HG03135 (cell line): ENCODE measurements at regions not wholly inside any gene's neighbourhood (a gene's known extent, or its start where the extent isn't known, plus 50 kb on each side); places are given as distances from the start of the nearest gene placed in this dataset.

Experiments used
- ATAC-seq: cut with Tn5 transposase; IDR thresholded peaks from one replicate; pipeline ENCODE4 v1.9.1; 2021; ENCODE audit warnings: mild to moderate bottlenecking, moderate library complexity; ENCODE audit not compliant: unreplicated experiment

DNA sequence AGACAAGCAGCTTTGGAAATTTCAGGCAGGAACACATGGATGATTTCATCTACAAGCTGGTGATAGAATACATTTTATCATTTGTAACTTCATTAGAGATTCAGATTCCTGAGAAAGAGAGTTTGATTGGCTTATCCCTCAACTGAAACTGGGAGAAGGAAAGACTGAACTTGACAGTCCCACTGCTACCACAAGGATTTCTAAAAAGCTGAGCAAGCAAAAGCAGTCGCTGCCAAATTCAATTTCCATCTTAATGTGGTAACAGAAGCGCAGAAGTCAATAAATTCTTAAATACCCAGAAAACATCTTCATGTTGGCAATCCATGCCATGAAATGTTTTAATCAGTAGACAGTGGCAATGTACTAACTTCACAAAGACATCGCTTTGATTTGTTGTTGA is 172.1 kb upstream of the DACH1 start:
- no peak for ATAC-seq

DNA sequence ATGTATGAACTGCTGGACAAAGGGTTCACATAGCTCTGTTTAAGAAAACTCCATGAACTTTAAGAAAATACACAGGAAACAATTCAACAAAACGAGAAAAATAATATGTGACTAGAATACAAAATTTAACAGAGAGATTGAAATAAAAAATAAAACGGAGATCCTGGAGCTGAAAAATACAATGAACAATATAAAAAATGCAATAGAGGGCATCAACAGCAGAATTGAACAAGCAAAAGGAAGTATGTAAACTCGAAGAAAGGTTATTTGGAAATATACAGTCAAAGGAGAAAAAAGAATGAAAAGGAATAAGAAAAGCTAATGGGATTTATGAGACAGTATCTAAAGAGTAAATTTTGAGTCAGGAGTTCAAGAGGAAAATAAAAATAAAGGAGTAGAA is 163.0 kb upstream of the DACH1 start:
- no peak for ATAC-seq

DNA sequence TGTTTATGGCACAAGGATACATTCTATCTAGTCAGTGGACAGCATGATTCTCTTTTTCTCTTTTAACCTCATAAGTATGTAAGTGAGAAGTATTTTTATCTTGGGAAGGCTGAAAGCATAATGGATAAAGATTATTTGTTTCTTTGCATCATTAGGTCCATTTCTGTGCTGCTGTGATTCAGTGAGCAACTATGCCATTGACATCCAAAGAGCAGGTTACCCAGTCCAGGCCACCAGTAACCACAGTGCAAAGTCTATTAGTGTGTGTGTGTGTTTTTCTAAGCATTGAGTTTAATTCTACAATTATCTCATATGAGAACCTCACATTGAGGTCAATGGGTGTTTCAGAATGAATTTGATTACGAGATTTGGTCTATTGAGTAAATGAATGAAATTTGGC is 158.8 kb upstream of the DACH1 start:
- no peak for ATAC-seq

DNA sequence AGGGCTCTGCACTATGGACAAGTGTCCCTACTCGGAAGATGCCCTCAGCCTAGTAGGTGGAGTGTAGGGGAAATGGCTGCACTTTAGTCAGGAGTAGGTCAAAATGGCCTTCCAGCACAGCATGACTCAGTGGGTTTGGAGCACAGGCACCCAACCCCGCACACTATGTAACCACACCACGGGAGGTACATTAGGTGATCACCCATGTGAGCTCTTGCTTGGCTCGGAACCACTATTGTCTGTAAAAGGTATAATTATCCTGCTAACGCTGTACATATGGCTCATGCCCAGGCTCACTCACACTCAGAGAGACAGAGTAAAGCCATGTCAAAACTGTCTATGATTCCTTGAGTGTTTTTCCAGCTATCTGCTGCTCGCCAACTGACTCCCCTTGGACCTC is 156.9 kb upstream of the DACH1 start:
- ATAC-seq = no peak

DNA sequence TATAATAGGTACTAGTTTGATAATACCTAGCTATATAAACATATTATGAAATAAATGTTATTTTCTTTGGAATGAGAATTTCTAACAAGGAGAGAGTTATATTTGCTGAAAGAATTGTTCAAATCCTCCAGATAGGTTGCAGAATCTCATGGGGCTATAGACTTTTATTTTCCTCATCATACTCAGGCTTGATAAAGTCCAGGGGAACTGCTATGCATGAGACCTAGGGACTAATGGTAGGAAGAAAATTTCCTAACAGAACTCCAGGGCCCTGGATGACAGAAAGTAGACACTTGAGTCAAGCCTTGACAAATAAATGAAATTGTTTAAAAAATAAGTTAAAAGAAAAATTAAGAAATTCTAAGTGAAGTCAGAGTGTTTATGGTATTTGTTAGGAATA is 138.5 kb upstream of the DACH1 start:
- no peak for ATAC-seq

DNA sequence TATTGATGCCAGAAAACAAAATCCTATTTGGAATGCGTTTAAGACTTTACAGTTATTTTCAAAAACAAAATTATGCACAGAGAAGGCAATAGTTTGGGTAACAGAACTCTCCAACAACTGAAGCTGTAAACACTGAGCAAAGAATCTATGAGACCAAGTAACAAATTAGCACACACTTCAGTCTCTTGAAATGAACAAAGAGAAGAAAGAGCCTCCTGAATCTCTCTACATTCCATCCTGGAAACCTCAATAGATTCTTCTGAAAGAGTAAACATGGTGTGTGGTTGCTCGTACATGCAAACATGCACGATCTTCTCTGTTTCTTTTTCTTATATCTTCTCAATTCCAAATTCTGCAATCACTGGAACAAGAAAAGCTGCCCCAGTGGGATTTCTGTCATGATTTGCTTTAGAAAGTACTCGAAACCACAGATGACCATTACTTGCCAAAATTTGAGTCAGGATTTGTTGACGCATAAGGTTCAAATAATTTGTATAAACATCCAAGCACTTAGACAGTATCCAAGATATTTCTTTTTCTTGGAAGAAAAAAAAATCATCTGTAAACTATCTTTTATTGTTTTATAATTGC is 137.9 kb upstream of the DACH1 start:
- no peak for ATAC-seq

DNA sequence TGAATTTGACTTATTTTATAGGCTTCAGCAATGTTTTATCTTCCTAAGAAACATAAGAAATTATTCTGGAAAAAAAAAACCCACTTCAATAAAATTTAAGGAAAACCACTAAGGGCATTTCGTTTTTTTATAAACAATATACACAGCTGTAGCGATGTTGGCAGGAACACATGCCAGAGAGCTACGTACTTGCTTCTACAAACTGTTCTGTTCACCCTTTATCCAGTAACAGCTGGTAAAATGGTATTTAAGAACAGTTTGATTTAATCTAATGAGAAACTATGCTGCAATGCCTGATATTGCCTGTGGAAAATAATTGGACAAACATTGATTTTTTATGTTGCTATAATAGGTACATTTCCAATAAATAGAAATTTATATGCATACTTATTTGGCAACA is 137.2 kb upstream of the DACH1 start:
- no peak for ATAC-seq

DNA sequence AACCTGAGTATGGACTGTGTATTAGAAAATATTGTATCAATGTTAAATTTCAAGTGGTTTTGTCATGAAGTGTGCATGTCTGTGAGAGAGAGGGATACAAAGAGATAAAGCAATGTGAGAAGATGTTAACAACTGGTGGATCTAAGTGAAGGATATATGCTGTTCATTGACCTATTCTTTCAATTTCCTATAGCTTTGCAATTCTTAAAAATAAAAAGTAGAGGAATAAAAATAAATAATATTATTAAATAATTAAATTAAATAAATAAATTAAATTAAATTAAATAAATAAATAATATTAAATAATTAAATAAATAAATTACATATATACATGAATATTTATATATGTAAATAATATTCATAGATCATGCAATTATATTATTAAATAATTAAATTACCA is 131.2 kb upstream of the DACH1 start:
- ATAC-seq = no peak

DNA sequence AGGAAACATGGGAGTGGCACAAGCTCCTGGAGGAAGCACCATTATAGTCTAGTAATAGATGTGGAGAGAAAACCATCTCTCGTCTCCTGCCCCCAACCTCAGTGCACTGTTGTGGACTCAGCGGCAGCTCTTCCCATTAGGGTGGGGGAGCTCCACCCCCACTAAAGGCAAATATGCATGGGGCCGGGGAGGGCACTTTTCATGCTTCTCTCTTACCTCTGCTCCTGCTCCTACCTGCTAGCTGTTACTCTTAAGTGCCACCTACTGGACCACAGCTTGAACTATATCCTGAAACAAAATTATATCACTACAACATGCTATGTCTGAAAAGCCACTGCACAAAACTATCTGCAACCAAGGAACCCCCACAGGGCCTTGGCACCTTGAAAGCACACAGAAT is 112.6 kb upstream of the DACH1 start:
- ATAC-seq = no peak

DNA sequence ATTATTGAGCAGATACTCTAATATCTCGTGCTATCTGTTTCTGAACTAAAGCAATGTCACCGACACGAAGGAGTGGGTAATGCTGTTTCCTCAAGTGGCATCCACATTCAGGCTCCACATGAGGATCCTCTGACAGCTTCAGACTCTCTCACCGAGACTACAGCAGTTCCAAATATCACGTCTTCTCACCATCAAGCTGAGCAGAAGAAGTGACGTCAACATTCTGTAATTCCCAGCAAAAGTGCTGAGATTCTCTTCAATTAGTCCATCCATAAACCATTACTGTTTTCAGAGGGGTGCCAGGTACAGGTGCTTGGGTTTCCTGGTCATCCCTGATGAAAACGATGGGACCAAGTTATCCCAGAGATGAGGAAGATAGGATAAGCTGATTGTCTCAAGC is 110.0 kb upstream of the DACH1 start:
- no peak for ATAC-seq

DNA sequence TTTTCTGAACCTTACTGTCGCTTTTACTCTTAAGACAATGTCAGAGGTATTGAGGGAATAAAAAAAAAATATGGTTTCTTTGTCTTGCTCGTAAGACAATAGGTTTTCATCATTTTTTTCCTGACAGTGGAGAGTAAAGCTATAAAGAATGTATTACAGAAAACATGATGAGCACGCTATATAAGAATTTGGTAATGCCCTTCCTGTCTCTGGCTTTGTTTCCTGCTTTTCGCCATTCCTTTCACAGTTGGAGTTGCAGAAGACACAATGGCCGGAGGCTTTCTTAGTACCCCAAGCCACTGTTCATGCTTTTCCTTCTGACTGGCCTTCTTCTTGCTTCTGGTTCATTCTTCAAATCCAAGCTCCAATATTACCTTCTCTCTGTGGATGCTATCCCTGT is 101.0 kb upstream of the DACH1 start:
- ATAC-seq = no peak

DNA sequence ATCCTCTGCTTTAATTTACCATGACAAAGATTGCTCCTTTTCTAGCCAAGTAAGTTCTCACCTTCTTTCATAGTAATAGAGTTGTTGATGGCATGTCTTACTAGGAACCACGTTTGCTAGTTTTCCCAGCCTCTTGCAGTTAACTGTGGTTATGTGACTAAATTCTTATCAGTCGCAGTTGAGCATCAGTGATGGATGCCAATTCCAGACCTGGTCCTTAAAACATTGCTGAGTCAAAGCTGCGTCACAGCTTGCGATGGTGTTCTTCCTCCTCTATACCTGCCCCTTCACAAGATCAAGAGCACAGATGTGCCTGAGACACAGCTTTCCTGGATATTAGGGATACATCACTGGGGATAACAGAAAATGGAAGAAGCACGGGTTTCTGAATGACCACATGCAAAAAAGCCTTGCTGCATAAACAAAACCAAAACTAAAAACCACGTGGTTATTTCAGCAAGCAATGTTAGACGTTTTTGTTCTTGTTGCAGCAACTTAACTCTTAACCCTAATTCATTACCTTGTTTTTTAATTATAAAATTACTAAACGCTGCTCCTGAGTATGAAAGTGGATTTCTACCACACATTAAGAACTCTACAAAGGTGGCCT is 97.6 kb upstream of the DACH1 start:
- ATAC-seq = no peak

DNA sequence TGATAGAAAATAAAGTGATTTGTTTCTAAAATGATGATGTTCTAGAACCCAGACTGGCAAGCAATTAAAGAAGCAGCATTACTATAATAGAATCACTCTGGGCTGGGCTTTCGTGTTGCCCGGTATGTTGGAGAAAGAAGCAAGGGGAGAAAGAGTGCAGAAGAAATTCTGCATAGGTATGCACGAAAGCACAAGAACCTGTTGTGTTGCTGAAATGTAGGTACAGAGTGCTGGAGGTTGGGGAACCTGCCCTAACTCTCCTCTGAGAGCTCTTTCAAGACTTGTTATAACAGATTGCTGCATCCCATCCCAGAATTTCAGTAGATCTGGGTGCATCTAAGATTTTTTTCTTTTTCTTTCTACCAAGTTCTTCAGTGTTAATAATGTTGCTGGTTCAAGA is 95.7 kb upstream of the DACH1 start:
- ATAC-seq = no peak

DNA sequence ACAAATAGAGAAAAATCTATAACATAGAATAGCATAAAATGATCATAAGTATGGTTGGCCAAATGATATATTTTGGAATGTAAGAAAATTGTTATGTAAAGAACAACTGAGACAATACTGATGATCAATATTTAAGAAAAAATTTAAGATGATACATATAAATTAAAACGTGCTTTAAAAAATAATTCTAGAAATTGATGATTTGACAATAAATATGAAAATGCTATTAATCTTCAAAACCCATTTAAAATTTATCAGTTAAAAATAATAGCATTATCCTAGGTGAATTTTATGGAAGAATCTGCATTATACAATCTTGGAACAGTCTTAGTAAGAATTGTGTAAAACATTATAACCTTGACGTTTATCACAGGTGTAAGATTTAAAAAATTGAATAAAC is 95.1 kb upstream of the DACH1 start:
- ATAC-seq = no peak

DNA sequence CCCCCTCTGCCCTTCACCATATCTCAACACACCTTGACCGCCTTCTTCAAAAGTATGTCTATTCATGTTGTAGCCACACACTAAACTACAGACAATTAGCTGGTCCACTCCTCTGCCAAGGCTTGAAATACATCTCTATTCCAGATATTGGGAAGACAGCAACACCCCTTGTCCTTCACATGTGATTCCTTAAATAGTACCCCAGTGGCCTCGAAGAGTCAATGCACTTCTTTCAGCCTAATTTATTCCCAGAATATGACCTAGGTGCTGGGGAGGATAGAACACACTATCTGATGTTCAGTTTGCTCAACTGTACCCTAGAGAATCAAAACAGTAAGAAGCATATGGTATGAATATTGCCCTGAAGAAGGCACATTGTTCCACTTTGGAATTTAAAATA is 82.4 kb upstream of the DACH1 start:
- ATAC-seq = no peak

DNA sequence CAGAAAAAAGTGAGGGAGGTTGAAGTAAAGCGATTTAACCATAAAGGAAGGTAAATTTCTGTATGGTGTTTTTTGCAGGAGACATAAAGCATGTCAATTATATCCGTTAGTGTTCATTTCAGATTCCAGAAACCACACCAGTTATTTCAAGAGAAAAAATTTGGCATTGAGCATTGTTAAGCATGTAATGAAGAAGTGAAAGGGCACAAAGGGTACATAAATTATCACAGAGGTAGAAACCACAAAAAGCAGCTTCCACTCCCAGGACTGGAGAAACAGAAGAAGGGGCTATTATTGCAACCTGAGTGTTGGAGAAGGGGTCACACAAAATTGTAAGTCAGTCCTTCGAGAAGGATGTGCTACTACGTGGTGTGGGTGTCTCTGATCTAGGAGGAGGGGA is 72.2 kb upstream of the DACH1 start:
- no peak for ATAC-seq

DNA sequence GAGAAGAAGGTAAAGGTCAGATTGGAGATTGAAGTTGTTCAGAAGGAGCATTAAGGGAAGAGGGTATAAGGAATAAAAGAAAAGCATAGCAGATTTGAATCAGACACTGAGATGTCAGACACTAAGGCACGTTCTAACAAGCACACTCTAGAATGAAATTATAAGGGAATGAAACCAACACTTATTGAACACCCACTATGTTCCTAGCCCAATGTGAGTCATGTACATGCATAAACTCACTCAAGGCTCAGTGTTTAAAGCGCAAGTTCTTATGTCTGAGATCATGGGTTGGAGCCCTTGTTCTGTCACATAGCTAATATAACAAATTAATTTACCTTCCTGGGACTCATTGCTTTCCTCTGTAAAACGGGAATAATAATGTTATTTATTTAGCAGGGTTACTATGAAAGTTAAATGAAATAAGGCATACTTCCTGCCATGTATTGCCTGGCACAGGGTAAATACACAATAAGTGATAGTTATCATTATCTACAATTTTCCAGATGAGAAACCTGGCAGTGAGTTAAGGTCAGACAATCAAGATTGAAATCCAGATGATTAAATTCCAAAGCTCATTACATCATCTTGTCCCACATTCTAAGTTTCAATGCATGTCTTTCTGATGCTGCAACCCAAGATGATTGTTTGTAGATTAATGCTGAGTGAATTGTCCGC is 68.3 kb upstream of the DACH1 start:
- no peak for ATAC-seq

DNA sequence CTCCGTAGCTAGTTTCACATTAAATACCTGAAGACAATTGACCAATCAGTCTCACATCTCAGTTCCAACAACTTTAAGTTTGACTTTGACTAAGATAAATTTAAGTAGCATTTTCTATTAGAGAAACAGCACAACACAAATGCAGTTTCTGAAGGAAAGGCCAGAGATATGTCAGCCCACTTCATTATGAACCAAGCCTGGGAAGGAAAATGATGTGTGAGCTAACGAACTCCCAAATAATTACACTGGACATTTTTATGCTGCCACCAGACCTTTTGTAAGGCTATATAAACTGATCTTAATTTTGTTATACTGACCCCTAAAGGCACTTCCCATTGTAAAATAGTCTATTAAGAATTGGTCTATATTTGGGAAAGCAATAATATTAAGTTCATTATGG is 57.9 kb upstream of the DACH1 start:
- ATAC-seq = no peak

DNA sequence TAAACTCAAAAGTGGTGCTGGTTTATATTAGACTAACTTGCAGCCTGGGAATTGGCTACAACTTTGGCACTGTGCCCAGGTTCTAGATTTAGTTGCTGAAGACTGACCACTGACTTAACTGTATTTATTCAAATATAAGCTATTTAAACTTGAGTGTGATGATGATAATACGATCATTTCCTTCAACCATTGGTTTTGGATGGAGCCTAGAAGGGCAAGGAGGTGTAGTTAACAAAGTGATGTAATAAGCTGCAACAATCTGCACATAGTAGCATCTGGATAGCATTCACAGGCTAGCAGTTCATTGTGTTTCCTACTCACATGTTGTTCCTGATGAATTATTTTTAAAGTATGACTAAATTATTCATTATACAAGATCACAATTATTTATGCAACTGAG is 55.2 kb upstream of the DACH1 start:
- no peak for ATAC-seq
